K562 (cell line): ENCODE measurements at regions not wholly inside any gene's neighbourhood (a gene's known extent, or its start where the extent isn't known, plus 50 kb on each side); places are given as distances from the start of the nearest gene placed in this dataset.

Source experiments
- ATAC-seq: fragments of 200-7000 bp; cut with Tn5 transposase; 3 replicates; pipeline ENCODE4 v1.9.1; 2020; ENCODE audit warnings: moderate library complexity
- BruUV-seq: library from RNA; stranded (reverse); fragments of 400-500 nt; replicated peaks from 2 replicates; lab custom pipeline; 2021; lab: Mats Ljungman, UMichigan
- CTCF ChIA-PET: fragments of 300-600 bp; formaldehyde crosslinking; extraction: SDS; loops from one replicate; lab custom pipeline; 2021; ENCODE audit warnings: low intra/inter-chr PET ratio; lab: Yijun Ruan, JAX
- POLR2A ChIA-PET: fragments of 300-600, 350-650 bp; sonication (Branson Sonifier 250); formaldehyde crosslinking; extraction: SDS; loops from one replicate; lab custom pipeline; 2021; ENCODE audit warnings: antibody characterized with exemption, inconsistent platforms; lab: Yijun Ruan, JAX
- DNase-seq, 4 experiments: peaks; one replicate each; pipeline versions ENCODE4 v3.0.0 to v3.0.0-alpha.2; 2011 to 2018; ENCODE audit warnings: low spot score in 3 of 4, mixed read lengths in 3 of 4; ENCODE audit errors: extremely low read depth in 1 of 4
- FAIRE-seq: peaks from 2 replicates; lab custom pipeline; 2011; peaks lifted over from hg19 to GRCh38; lab: Jason Lieb, UNC
- H2AFZ ChIP-seq: 2 replicates; pipeline ENCODE4 v1.6.0; 2011; ENCODE audit warnings: low read depth, low read length, control low read depth, inconsistent platforms
- H3K27ac ChIP-seq: fragments of 200-600 bp; 3 replicates; pipeline ENCODE4 v1.8.0; 2011; ENCODE audit warnings: low read depth, mild to moderate bottlenecking, control low read depth, inconsistent platforms, low read length, moderate library complexity, mixed read lengths; ENCODE audit errors: extremely low read depth
- H3K27me3 ChIP-seq, 2 experiments: fragments of 300-600 bp in 1 of 2; 2 replicates in 1 of 2; 3 replicates in 1 of 2; pipeline versions ENCODE4 v1.6.0 to v1.8.0; 2011; ENCODE audit warnings: inconsistent platforms in 2 of 2, low read length in 2 of 2, mild to moderate bottlenecking in 1 of 2, mixed read lengths in 1 of 2, moderate library complexity in 1 of 2; ENCODE audit not compliant: control insufficient read depth in 2 of 2, insufficient read depth in 2 of 2
- H3K36me3 ChIP-seq: fragments of 300-600 bp; 3 replicates; pipeline ENCODE4 v1.8.0; 2011; ENCODE audit warnings: mild to moderate bottlenecking, low read length, inconsistent platforms; ENCODE audit not compliant: control insufficient read depth, insufficient read depth
- H3K4me1 ChIP-seq, 2 experiments: fragments of 200-600 bp in 1 of 2; replicated peaks in 1 of 2; 2 replicates in 1 of 2; 3 replicates in 1 of 2; pipeline versions ENCODE4 v1.5.1 to v1.8.0; 2011; ENCODE audit warnings: inconsistent platforms in 2 of 2, low read length in 2 of 2, mild to moderate bottlenecking in 1 of 2, mixed read lengths in 1 of 2, moderate library complexity in 1 of 2; ENCODE audit not compliant: control insufficient read depth in 2 of 2, insufficient read depth in 2 of 2
- H3K4me2 ChIP-seq: 2 replicates; pipeline ENCODE4 v1.6.1; 2011; ENCODE audit warnings: low read length, control low read depth, inconsistent platforms, mixed read lengths; ENCODE audit not compliant: insufficient read depth
- H3K4me3 ChIP-seq: fragments of 200-600 bp; sonication (generic), shearing (Covaris generic); 2 replicates; pipeline ENCODE4 v1.5.1; 2016; ENCODE audit warnings: control low read depth, inconsistent platforms
- H3K79me2 ChIP-seq: fragments of 200-600 bp; 3 replicates; pipeline ENCODE4 v1.8.0; 2011; ENCODE audit warnings: low read length, inconsistent platforms; ENCODE audit not compliant: control insufficient read depth, insufficient read depth
- H3K9ac ChIP-seq, 2 experiments: 2 replicates each; pipeline versions ENCODE4 v1.6.0 to v1.6.1; 2011; ENCODE audit warnings: low read depth in 2 of 2, low read length in 2 of 2, control low read depth in 1 of 2, inconsistent platforms in 1 of 2, mild to moderate bottlenecking in 1 of 2, mixed read lengths in 1 of 2; ENCODE audit not compliant: insufficient read depth in 1 of 2
- H3K9me1 ChIP-seq: one replicate; pipeline ENCODE4 v1.6.0; 2011; ENCODE audit warnings: inconsistent platforms, mild to moderate bottlenecking, low read length, moderate library complexity; ENCODE audit not compliant: control insufficient read depth, insufficient read depth
- H3K9me3 ChIP-seq: replicated peaks from 2 replicates; pipeline ENCODE4 v1.5.1; 2011; ENCODE audit warnings: low read depth, low read length, inconsistent platforms; ENCODE audit not compliant: control insufficient read depth, insufficient read depth
- H4K20me1 ChIP-seq: replicated peaks from 2 replicates; pipeline ENCODE4 v1.6.1; 2011; ENCODE audit warnings: low read length, inconsistent platforms, mixed read lengths; ENCODE audit not compliant: control insufficient read depth, insufficient read depth
- CEBPG ChIP-seq, 3 experiments: fragments of 200-800 bp in 1 of 3; sonication (Bioruptor generic) in 1 of 3; sonication (generic) in 1 of 3; formaldehyde crosslinking in 1 of 3; IDR thresholded peaks in 2 of 3; conservative IDR thresholded peaks in 1 of 3; 2 replicates each; pipeline versions ENCODE4 v1.6.1 to v1.8.0; 2016 to 2022; ENCODE audit warnings: missing compliant biosample characterization in 2 of 3, missing genetic modification characterization in 2 of 3, mild to moderate bottlenecking in 1 of 3, missing genetic modification reagents in 1 of 3
- ETV5 ChIP-seq: sonication (generic); formaldehyde crosslinking; IDR thresholded peaks from 2 replicates; pipeline ENCODE4 v1.4.0; 2020; ENCODE audit warnings: low read depth, mild to moderate bottlenecking, missing genetic modification reagents
- EWSR1 ChIP-seq: fragments of 450-650 bp; IDR thresholded peaks from 2 replicates; pipeline ENCODE4 v1.6.1; 2018; ENCODE audit warnings: borderline replicate concordance, mild to moderate bottlenecking, low read depth, moderate library complexity; ENCODE audit not compliant: partially characterized antibody
- POU5F1 ChIP-seq: fragments of 150-350 bp; IDR thresholded peaks from 2 replicates; pipeline ENCODE4 v1.6.1; 2014; ENCODE audit warnings: borderline replicate concordance, low read length, low read depth, mild to moderate bottlenecking; ENCODE audit not compliant: partially characterized antibody
- ZNF121 ChIP-seq: sonication (generic); formaldehyde crosslinking; conservative IDR thresholded peaks from 2 replicates; pipeline ENCODE4 v1.8.0; 2022; ENCODE audit warnings: missing genetic modification reagents
- ZNF23 ChIP-seq: fragments of 250-450 bp; sonication (Bioruptor Pico); IDR thresholded peaks from 2 replicates; pipeline ENCODE4 v1.4.0; 2020; ENCODE audit warnings: mild to moderate bottlenecking
- WGBS: fragments of 100-300 bp; shearing (Covaris generic); methylation state at CpG from one replicate; pipeline ENCODE4 v1.1.6; 2016; ENCODE audit warnings: low coverage, mixed read lengths; ENCODE audit not compliant: insufficient coverage; ENCODE audit errors: missing lambda C conversion rate; 5-methylcytosine and 5-hydroxymethylcytosine counted together
- in situ Hi-C: fragments of 300-500 bp; cut with MboI; formaldehyde crosslinking; loops from 4 replicates; pipeline ENCODE4 v1.15.0; 2018; ENCODE audit warnings: inconsistent platforms, mixed read lengths
- intact Hi-C: fragments of 100-400 bp; cut with micrococcal nuclease; formaldehyde crosslinking; loops from 2 replicates; pipeline ENCODE4 v1.14.2; 2022
- TF ChIP-seq, protein P1 (sequence below), 2 experiments: fragments of 450-650 bp; IDR thresholded peaks; 2 replicates each; pipeline ENCODE4 v1.6.1; 2016; ENCODE audit warnings: mild to moderate bottlenecking in 2 of 2, borderline replicate concordance in 1 of 2, low read depth in 1 of 2, moderate library complexity in 1 of 2
- TF ChIP-seq, protein P2 (sequence below): fragments of 150-350 bp; conservative IDR thresholded peaks from 2 replicates; pipeline ENCODE4 v1.6.1; 2014; ENCODE audit warnings: low read length

DNA sequence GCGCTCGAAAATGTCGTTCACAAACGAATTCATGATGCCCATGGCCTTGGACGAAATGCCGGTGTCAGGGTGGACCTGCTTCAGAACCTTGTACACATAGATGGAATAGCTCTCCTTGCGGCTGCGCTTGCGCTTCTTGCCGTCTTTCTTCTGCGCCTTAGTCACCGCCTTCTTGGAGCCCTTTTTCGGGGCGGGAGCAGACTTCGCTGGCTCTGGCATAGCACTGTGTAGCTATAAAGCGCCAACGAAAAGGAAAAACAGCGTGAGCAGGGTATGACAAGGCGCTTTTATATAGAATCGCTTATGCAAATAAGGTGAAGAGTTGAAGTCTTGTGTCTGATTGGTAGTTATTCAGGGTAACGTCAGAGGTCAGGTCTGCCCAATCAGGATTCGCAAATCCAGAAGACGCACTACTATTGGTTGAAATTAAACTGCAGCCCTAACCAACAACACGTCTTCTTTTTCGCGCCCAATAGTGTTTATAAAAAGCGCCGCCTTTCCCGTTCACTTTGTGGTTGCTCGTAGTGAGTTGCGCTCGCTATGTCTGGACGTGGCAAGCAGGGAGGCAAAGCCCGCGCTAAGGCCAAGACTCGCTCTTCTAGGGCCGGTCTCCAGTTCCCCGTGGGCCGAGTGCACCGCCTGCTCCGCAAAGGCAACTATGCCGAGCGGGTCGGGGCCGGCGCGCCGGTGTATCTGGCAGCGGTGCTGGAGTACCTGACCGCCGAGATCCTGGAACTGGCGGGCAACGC, 114.8 kb upstream of the PRSS16 start:
- peaks cover 97% of the 10 kb centered on the region for H3K79me2 ChIP-seq
- H3K36me3 ChIP-seq: peaks cover 50% of the 10 kb centered on the region
- H3K4me2 ChIP-seq: peak overlapping the region; percentile 93
- ChIA-PET POLR2A (interaction anchor here (0.6 to 9.3 kb wide), 68 partner anchors 8 to 1410 kb away, joined by 3 to 726 read pairs (median 6); a partner anchor contains a TSS), CTCF (no interaction called here)
- peak; percentile 68 for ATAC-seq
- DNase-seq: peak; percentile 93 to 100 (median 97)
- H3K27ac ChIP-seq: peak overlapping the region; percentile 98
- no peaks in the 10 kb centered on the region for H3K9me1 ChIP-seq
- H3K27me3 ChIP-seq: no peaks in the 10 kb centered on the region
- peaks cover 11% of the 10 kb centered on the region; the same call in 1 of the 2 replicates for H4K20me1 ChIP-seq
- FAIRE-seq: peak; percentile 97
- no TSS peak for BruUV-seq
- peak overlapping the region; percentile 72 for H3K4me3 ChIP-seq
- under 1% methylated on average over 53 of the region's 53 CpGs for WGBS
- no peaks in the 10 kb centered on the region for H3K9me3 ChIP-seq
- intact Hi-C loops (loop anchor here (1.0 to 10.0 kb wide), 10 partner anchors 14 to 1099 kb away; a partner anchor contains a TSS), in situ Hi-C loops (loop anchor here (5.0 kb wide), 3 partner anchors 935 to 1100 kb away; a partner anchor contains a TSS)
- H2AFZ ChIP-seq: peak overlapping the region; percentile 1; the same call in 1 of the 2 replicates
- peaks cover 6 to 7% of the 10 kb centered on the region in 2 experiments for H3K4me1 ChIP-seq
- H3K9ac ChIP-seq: peak overlapping the region; percentile 97 to 99
- peak; percentile 30 for TF ChIP-seq POU5F1
- TF ChIP-seq ZNF121: no peak; the same call in 1 of the 2 replicates
- TF ChIP-seq CEBPG (CRISPR knock-in tag; IDR thresholded peaks at IDR 0.05): peak; percentile 42; the same call in 1 of the 2 replicates
- TF ChIP-seq CEBPG (tag; conservative IDR thresholded peaks at IDR 0.05 in 1 of 2, IDR thresholded peaks at IDR 0.05 in 1 of 2): no peak
- TF ChIP-seq ETV5: peak; percentile 73
- TF ChIP-seq ZNF23 (CRISPR knock-in tag): peak; percentile 53; the same call in 1 of the 2 replicates
- no peak for TF ChIP-seq EWSR1
- TF ChIP-seq, protein P1, sequence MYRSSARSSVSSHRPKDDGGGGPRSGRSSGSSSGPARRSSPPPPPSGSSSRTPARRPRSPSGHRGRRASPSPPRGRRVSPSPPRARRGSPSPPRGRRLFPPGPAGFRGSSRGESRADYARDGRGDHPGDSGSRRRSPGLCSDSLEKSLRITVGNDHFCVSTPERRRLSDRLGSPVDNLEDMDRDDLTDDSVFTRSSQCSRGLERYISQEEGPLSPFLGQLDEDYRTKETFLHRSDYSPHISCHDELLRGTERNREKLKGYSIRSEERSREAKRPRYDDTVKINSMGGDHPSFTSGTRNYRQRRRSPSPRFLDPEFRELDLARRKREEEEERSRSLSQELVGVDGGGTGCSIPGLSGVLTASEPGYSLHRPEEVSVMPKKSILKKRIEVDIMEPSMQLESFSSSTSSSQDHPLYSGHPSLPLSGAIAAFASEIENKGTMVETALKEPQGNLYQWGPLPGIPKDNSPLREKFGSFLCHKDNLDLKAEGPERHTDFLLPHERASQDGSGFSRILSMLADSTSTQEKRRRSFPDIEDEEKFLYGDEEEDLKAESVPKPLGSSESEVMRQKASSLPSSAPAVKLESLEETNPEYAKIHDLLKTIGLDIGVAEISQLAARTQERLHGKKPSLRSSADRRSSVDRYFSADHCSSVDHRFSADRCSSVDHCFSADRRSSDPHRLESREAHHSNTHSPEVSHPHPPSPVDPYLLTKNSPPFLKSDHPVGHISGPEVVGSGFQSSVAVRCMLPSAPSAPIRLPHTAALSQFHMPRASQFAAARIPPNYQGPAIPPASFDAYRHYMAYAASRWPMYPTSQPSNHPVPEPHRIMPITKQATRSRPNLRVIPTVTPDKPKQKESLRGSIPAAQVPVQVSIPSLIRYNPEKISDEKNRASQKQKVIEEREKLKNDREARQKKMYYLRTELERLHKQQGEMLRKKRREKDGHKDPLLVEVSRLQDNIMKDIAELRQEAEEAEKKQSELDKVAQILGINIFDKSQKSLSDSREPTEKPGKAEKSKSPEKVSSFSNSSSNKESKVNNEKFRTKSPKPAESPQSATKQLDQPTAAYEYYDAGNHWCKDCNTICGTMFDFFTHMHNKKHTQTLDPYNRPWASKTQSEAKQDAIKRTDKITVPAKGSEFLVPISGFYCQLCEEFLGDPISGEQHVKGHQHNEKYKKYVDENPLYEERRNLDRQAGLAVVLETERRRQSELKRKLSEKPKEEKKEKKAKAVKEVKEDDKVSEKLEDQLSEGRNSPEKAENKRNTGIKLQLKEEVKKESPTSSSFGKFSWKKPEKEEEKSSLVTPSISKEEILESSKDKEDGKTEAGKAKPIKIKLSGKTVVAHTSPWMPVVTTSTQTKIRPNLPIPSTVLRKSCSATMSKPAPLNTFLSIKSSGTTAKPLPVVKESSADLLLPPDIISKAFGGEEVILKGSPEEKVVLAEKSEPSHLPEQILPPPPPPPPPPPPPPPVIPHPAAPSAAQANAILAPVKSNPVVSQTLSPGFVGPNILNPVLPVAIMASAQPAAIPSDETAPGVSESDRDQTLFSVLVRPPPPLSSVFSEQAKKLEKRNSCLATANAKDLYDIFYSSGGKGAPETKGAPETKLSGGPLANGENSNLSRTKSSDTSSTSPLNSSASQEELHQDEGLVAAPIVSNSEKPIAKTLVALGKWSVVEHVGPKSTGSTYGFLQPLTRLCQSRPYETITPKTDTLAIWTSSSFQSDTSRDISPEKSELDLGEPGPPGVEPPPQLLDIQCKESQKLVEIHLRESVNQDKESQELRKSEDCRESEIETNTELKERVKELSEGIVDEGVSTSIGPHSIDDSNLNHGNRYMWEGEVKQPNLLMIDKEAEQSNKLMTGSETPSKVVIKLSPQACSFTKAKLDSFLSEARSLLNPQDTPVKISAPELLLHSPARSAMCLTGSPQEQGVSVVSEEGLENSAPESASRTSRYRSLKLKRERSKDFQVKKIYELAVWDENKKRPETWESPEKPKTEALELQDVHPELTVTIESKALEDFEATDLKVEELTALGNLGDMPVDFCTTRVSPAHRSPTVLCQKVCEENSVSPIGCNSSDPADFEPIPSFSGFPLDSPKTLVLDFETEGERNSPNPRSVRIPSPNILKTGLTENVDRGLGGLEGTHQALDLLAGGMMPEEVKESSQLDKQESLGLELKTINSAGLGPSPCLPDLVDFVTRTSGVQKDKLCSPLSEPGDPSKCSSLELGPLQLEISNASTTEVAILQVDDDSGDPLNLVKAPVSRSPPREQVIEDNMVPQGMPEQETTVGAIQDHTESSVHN (IDR thresholded peaks at IDR 0.05; ENCODE audit: borderline replicate concordance in 1 of 2, low read depth in 1 of 2): no peak
- TF ChIP-seq, protein P2, sequence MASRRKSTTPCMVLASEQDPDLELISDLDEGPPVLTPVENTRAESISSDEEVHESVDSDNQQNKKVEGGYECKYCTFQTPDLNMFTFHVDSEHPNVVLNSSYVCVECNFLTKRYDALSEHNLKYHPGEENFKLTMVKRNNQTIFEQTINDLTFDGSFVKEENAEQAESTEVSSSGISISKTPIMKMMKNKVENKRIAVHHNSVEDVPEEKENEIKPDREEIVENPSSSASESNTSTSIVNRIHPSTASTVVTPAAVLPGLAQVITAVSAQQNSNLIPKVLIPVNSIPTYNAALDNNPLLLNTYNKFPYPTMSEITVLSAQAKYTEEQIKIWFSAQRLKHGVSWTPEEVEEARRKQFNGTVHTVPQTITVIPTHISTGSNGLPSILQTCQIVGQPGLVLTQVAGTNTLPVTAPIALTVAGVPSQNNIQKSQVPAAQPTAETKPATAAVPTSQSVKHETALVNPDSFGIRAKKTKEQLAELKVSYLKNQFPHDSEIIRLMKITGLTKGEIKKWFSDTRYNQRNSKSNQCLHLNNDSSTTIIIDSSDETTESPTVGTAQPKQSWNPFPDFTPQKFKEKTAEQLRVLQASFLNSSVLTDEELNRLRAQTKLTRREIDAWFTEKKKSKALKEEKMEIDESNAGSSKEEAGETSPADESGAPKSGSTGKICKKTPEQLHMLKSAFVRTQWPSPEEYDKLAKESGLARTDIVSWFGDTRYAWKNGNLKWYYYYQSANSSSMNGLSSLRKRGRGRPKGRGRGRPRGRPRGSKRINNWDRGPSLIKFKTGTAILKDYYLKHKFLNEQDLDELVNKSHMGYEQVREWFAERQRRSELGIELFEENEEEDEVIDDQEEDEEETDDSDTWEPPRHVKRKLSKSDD: no peak
